ENCODE measurements at regions not wholly inside any gene's neighbourhood (a gene's known extent, or its start where the extent isn't known, plus 50 kb on each side); places are given as distances from the start of the nearest gene placed in this dataset.

DNA sequence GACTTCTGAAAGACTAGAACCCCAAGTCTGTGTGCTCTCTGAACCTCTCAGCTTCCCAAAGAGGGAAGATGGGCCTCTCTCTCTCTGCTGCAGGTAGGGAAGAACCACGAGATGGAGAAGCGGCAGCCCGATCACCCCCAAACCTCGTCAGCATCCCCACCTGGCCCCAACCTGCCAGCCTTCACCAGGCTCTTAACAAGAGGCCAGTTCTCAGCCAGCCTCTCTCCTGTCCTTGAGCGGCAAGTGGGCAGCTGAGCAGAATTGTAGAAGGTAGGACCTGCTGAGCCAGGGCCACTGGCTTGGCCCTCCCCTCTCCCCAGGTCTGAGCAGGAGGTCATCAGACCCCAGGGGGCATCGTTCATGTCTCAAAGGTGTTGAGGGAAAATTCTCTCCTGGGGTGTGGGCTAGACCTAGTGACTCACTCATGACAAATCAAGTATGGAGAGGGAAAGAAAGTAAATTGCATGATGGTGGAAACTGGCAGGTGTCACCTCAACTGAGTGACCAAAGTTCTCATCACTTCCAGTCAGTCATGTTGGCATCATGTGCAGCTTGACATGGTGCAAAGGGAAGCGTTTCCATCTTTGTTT lies 92.0 kb upstream of the GPR26 start (continued):
- TF ChIP-seq, protein P1, sequence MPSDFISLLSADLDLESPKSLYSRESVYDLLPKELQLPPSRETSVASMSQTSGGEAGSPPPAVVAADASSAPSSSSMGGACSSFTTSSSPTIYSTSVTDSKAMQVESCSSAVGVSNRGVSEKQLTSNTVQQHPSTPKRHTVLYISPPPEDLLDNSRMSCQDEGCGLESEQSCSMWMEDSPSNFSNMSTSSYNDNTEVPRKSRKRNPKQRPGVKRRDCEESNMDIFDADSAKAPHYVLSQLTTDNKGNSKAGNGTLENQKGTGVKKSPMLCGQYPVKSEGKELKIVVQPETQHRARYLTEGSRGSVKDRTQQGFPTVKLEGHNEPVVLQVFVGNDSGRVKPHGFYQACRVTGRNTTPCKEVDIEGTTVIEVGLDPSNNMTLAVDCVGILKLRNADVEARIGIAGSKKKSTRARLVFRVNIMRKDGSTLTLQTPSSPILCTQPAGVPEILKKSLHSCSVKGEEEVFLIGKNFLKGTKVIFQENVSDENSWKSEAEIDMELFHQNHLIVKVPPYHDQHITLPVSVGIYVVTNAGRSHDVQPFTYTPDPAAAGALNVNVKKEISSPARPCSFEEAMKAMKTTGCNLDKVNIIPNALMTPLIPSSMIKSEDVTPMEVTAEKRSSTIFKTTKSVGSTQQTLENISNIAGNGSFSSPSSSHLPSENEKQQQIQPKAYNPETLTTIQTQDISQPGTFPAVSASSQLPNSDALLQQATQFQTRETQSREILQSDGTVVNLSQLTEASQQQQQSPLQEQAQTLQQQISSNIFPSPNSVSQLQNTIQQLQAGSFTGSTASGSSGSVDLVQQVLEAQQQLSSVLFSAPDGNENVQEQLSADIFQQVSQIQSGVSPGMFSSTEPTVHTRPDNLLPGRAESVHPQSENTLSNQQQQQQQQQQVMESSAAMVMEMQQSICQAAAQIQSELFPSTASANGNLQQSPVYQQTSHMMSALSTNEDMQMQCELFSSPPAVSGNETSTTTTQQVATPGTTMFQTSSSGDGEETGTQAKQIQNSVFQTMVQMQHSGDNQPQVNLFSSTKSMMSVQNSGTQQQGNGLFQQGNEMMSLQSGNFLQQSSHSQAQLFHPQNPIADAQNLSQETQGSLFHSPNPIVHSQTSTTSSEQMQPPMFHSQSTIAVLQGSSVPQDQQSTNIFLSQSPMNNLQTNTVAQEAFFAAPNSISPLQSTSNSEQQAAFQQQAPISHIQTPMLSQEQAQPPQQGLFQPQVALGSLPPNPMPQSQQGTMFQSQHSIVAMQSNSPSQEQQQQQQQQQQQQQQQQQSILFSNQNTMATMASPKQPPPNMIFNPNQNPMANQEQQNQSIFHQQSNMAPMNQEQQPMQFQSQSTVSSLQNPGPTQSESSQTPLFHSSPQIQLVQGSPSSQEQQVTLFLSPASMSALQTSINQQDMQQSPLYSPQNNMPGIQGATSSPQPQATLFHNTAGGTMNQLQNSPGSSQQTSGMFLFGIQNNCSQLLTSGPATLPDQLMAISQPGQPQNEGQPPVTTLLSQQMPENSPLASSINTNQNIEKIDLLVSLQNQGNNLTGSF (CRISPR knock-in tag; IDR thresholded peaks at IDR 0.05): no peak
- TF ChIP-seq, protein P2, sequence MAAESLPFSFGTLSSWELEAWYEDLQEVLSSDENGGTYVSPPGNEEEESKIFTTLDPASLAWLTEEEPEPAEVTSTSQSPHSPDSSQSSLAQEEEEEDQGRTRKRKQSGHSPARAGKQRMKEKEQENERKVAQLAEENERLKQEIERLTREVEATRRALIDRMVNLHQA (CRISPR knock-in tag; IDR thresholded peaks at IDR 0.05): no peak
- TF ChIP-seq MXD4 (CRISPR knock-in tag; IDR thresholded peaks at IDR 0.05): no peak
- TF ChIP-seq ZNF432 (CRISPR knock-in tag; IDR thresholded peaks at IDR 0.05; ENCODE audit: borderline replicate concordance): no peak
- no peak for TF ChIP-seq HOXA3 (CRISPR knock-in tag; IDR thresholded peaks at IDR 0.05)
- no peak for TF ChIP-seq ZBTB3 (CRISPR knock-in tag; IDR thresholded peaks at IDR 0.05; ENCODE audit: borderline replicate concordance, low read depth)
- TF ChIP-seq, protein P3, sequence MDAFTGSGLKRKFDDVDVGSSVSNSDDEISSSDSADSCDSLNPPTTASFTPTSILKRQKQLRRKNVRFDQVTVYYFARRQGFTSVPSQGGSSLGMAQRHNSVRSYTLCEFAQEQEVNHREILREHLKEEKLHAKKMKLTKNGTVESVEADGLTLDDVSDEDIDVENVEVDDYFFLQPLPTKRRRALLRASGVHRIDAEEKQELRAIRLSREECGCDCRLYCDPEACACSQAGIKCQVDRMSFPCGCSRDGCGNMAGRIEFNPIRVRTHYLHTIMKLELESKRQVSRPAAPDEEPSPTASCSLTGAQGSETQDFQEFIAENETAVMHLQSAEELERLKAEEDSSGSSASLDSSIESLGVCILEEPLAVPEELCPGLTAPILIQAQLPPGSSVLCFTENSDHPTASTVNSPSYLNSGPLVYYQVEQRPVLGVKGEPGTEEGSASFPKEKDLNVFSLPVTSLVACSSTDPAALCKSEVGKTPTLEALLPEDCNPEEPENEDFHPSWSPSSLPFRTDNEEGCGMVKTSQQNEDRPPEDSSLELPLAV (CRISPR knock-in tag; conservative IDR thresholded peaks at IDR 0.05; ENCODE audit: low read depth): no peak
- TF ChIP-seq PHB2 (IDR thresholded peaks at IDR 0.05; ENCODE audit: partially characterized antibody): no peak
- TF ChIP-seq, protein P4, sequence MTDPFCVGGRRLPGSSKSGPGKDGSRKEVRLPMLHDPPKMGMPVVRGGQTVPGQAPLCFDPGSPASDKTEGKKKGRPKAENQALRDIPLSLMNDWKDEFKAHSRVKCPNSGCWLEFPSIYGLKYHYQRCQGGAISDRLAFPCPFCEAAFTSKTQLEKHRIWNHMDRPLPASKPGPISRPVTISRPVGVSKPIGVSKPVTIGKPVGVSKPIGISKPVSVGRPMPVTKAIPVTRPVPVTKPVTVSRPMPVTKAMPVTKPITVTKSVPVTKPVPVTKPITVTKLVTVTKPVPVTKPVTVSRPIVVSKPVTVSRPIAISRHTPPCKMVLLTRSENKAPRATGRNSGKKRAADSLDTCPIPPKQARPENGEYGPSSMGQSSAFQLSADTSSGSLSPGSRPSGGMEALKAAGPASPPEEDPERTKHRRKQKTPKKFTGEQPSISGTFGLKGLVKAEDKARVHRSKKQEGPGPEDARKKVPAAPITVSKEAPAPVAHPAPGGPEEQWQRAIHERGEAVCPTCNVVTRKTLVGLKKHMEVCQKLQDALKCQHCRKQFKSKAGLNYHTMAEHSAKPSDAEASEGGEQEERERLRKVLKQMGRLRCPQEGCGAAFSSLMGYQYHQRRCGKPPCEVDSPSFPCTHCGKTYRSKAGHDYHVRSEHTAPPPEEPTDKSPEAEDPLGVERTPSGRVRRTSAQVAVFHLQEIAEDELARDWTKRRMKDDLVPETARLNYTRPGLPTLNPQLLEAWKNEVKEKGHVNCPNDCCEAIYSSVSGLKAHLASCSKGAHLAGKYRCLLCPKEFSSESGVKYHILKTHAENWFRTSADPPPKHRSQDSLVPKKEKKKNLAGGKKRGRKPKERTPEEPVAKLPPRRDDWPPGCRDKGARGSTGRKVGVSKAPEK (CRISPR knock-in tag; IDR thresholded peaks at IDR 0.05; ENCODE audit: borderline replicate concordance): no peak
- TF ChIP-seq, protein P5, sequence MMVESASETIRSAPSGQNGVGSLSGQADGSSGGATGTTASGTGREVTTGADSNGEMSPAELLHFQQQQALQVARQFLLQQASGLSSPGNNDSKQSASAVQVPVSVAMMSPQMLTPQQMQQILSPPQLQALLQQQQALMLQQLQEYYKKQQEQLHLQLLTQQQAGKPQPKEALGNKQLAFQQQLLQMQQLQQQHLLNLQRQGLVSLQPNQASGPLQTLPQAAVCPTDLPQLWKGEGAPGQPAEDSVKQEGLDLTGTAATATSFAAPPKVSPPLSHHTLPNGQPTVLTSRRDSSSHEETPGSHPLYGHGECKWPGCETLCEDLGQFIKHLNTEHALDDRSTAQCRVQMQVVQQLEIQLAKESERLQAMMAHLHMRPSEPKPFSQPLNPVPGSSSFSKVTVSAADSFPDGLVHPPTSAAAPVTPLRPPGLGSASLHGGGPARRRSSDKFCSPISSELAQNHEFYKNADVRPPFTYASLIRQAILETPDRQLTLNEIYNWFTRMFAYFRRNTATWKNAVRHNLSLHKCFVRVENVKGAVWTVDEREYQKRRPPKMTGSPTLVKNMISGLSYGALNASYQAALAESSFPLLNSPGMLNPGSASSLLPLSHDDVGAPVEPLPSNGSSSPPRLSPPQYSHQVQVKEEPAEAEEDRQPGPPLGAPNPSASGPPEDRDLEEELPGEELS (CRISPR knock-in tag; IDR thresholded peaks at IDR 0.05): no peak

Data from HepG2 (cell line).